Left colon (tissue), 2 donors: ENCODE measurements at regions not wholly inside any gene's neighbourhood (a gene's known extent, or its start where the extent isn't known, plus 50 kb on each side); places are given as distances from the start of the nearest gene placed in this dataset.
A peak's percentile ranks its signal among the peaks of the same experiment; 100 is the strongest.

Experiments
- ATAC-seq: fragments of 200-7000 bp; cut with Tn5 transposase; one replicate; pipeline ENCODE4 v1.9.1; 2020; ENCODE audit warnings: mild to moderate bottlenecking, moderate library complexity
- DNase-seq, 2 donors: peaks; one replicate each; pipeline ENCODE4 v3.0.0-alpha.2; 2020
- intact Hi-C, 2 donors: fragments of 100-400 bp; cut with DNase I in 1 of 2; cut with micrococcal nuclease in 1 of 2; formaldehyde crosslinking; loops; one replicate each; pipeline versions ENCODE4 v1.11.2 to v1.14.0; 2022; cut with DNase I, micrococcal nuclease
- donor health status: DM: no; HTN: no; CAD: no.
- donor health status: DM: yes; HTN: yes; CAD: no.

- DNase-seq: no peak
- ATAC-seq: no peak
- intact Hi-C loops: no loop called here
Observed at GRCh38 chr4:90007494-90008167, 113.0 kb downstream of the MMRN1 start.

- ATAC-seq: no peak
- no peak for DNase-seq
- intact Hi-C loops: no loop called here
Observed at GRCh38 chr4:90012918-90013317, 114.3 kb upstream of the CCSER1 start.

GRCh38 chr4:90024519-90024918 is 102.7 kb upstream of the CCSER1 start:
- intact Hi-C loops: no loop called here
- ATAC-seq (no peak), DNase-seq (no peak)

GRCh38 chr4:90025248-90025647 is 101.9 kb upstream of the CCSER1 start:
- intact Hi-C loops: no loop called here
- ATAC-seq (no peak), DNase-seq (no peak)

GRCh38 chr4:90027565-90027964 is 99.6 kb upstream of the CCSER1 start:
- no peak for ATAC-seq
- no peak for DNase-seq
- intact Hi-C loops: no loop called here

- DNase-seq (no peak), ATAC-seq (no peak)
- intact Hi-C loops: no loop called here
Observed at GRCh38 chr4:90028460-90028859, 98.7 kb upstream of the CCSER1 start.

- intact Hi-C loops: no loop called here
- DNase-seq: no peak
- no peak for ATAC-seq
Observed at GRCh38 chr4:90030202-90030601, 97.0 kb upstream of the CCSER1 start.

GRCh38 chr4:90030953-90031352 is 96.2 kb upstream of the CCSER1 start:
- ATAC-seq (peak; percentile 41), DNase-seq (no peak)
- intact Hi-C loops: no loop called here

- intact Hi-C loops: no loop called here
- DNase-seq: no peak
- ATAC-seq: no peak
Observed at GRCh38 chr4:90039122-90039521, 88.1 kb upstream of the CCSER1 start.

- intact Hi-C loops: no loop called here
- no peak for ATAC-seq
- DNase-seq: no peak
Observed at GRCh38 chr4:90051999-90052398, 75.2 kb upstream of the CCSER1 start.

GRCh38 chr4:90057091-90057490 is 70.1 kb upstream of the CCSER1 start:
- ATAC-seq (no peak), DNase-seq (no peak)
- intact Hi-C loops: no loop called here

GRCh38 chr4:90060039-90060438 is 67.2 kb upstream of the CCSER1 start:
- intact Hi-C loops: no loop called here
- no peak for ATAC-seq
- DNase-seq: no peak

- intact Hi-C loops: no loop called here
- DNase-seq (no peak), ATAC-seq (no peak)
Observed at GRCh38 chr4:90061881-90062280, 65.3 kb upstream of the CCSER1 start.

- DNase-seq (no peak), ATAC-seq (no peak)
- intact Hi-C loops: no loop called here
Observed at GRCh38 chr4:90064196-90064595, 63.0 kb upstream of the CCSER1 start.

GRCh38 chr4:90069151-90069550 is 58.0 kb upstream of the CCSER1 start:
- DNase-seq: no peak
- no peak for ATAC-seq
- intact Hi-C loops: no loop called here

- ATAC-seq: no peak
- intact Hi-C loops: no loop called here
- DNase-seq: no peak
Observed at GRCh38 chr4:90071289-90072235, 55.6 kb upstream of the CCSER1 start.

- ATAC-seq (no peak), DNase-seq (no peak)
- intact Hi-C loops: no loop called here
Observed at GRCh38 chr4:90074322-90074886, 52.8 kb upstream of the CCSER1 start.
